ENCODE measurements at regions not wholly inside any gene's neighbourhood (a gene's known extent, or its start where the extent isn't known, plus 50 kb on each side); places are given as distances from the start of the nearest gene placed in this dataset.

DNA sequence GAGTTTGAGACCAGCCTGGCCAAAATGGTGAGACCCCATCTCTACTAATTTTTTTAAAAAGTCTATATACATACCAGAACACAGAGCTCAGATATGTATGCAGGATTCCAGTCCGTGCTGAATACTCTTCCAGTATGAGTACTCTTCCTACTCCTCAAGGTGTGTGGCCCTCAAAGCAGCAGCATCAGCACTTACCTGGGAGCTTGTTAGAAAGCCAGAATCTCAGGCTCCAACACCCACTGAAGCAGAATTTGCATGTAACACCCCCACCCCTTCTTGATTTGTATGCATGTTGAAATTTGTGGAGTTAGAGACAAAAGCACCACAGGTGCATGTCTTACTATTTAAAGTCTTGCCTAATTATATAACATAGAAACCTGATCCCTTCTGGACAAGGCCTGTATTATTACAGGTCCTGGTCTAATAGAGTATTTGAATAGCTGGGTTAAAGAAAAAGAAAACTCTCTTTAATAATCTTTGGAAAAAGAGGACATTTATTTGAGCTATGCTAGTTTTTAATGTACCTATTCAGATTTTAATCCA is 50.3 kb upstream of the NFE2L2 start:
- DNase-seq = no peak

DNA sequence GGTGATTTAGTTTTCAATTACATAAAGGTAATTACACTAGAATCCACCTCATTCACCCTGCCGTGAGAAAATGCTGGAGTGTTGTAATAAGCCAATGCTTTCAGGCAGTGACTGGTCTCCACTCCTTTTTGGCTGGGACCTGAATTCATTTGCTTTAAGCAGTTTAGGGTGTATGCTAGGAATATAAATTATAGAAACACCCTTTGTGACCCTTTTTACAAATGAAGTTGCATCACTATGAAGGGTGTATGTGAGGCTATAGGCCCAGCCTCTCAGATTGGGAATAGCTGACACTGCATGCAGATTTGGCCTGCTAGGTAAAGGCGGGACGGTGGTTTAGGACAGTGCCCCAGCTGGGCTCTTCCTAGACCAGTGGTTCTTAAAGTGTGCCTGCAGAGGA is 50.8 kb upstream of the NFE2L2 start:
- no peak for DNase-seq

DNA sequence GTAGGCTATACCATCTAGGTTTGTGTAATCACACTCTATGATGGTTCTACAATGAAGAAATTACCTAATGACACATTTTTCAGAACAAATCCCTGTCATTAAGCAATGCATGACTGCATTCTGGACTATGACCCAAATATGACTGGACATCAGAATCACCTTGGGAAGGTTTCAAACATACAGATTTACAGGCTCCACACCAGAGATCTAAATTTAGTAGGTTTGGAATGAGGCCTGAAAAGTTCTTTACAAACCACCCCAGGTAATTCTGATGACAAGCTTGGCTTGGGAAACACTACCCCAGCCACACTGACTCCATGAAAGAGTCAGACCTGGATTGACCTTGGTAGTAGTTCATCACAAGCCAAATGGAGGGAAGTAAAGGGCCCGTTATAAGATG is 52.2 kb upstream of the NFE2L2 start:
- DNase-seq = no peak

DNA sequence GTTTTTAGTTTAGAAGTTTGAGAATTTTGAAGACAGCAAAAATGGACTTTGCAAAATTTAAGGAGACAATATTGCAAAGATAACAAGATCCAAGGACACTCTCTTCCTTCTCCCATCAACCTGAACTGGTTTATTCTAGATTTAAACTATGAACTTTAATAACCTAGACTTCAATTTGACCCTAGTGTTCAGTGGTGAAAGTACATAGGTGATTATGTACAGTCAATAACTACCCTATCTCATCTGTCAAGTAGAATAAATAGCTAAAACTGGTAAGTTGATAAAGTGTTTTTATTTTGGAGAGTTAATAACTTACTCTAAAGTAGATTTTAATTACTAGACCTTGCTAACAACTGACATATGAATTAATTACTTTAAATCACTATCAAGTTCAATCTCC is 52.9 kb upstream of the NFE2L2 start:
- no peak for DNase-seq

DNA sequence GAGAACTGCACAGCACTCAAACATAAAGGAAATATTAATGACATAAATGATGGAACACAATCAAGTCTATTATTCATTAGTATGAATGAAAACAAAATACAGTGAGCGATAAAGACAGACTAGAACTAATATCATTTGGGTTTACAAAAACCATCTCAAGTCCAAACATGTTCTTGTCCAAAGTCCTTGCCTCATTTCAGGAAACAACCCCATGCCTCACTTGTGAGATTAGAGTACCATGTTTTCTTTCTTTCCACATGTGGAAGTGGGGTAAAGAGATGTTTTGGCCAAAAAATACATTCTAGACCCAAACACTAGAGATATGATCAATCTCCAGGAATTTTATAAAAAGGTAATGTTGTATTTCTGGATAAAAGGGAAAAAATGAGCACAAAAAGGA is 53.3 kb upstream of the NFE2L2 start:
- no peak for DNase-seq

DNA sequence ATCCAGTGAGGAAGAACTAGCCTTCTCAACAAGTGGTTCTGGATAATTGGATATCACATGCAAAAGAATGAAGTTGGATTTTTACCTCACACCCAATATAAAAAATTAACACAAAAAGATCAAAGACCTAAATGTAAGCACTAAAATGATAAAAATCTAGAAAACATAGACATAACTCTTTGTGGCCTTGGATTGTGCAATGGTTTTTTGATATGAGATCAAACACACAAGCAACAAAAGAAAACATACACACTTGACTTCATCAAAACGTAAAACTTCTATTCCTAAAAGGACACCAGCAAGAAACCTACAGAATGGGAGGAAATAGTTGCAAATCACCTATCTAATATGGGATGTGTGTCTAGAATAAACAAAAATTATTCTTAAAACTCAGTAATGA is 54.1 kb upstream of the NFE2L2 start:
- no peak for DNase-seq

DNA sequence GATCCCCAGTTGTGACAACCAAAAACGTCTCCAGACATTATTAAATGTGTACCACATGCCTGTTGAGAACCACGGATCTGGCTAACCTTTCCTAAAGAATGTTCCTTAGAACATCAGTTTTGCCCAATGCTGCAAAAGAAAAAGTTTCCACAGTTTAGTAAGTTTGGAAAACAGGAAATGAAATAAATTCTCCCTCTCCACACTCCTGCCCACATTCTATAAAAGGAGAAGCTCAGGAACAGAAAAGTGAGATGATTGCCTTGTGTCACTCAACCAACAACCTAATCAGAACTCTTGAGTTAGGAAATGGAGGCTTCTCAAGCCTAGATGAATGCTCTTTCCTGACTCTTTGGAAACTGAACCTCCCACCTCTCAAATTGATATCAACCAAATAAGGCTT is 56.1 kb upstream of the NFE2L2 start:
- DNase-seq = no peak

DNA sequence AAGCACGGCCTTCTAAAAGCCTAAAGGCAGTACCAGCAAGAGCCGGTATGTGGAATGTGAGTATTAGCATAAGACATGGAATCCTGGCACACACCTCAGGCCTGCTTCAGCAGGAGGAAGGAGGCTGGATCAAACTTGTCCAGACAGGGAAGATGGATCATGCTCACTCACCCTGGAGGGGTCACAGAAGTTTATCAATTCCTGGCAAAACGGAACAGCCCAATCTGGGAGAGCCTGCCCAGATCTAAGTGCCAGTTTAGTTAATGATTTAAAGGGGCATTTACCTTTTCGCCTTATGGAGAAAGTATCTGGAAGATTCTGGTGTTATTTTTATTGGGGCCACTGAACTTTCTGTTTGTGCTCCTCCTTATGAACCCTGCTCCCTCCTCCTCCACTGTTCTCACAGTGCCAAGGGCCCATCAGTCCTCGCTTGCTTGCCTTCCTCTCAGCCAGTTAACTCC is 58.3 kb upstream of the NFE2L2 start:
- DNase-seq = no peak

DNA sequence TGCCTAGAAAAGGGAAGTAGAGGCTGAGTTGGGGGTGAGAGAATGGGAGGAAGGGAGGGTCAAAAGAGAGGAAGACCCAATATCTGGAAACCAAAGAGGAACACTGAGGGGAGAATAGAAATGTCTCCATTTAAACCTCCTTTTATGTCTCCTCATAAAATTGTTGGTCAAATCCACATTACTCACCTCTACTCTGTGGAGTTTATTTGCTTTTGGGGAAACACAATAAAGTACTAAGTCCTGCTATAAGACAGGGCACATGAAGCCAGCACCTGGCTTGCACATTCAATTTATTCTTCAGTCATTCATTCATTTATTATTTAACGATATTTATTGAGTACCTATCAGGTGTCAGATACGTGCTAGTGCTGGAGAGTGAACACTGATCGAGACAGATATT is 60.3 kb upstream of the NFE2L2 start:
- DNase-seq = no peak

DNA sequence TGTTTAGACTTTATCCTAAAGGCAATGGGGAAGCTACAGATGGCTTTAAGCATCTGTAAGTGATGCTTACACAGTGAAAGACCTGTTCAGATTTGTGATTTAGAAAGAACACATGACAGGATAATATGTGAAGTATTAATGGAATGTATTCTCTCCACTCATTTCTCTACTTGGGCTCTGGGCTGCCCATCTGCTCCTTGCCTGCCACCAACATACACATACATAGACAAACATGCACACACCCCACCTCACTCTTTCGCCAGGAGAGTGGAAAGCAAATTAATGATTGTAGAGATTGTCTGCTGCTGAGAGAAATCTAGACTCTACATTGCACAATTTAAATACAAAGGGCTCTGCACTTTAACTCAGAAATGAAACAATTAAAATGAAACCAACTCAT is 61.0 kb upstream of the NFE2L2 start:
- DNase-seq = no peak

DNA sequence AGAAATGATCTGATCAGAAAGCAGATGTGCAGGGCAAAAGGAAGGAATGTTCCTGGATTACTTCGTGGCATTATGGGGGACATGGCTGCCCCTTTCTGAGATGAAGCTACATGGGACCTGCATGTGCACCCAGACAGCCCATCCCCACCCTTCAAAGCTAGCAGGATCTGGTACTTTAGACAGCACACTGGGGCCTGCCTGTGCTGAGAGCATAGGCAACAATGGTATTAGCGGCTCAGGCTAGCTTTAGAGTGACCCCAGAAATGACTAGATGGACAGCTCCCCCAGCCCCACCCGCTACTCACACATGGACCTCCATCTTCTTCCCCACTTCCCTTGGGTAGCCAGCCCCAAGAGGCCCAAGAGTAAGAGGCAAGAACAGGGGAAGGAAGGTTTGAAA is 61.5 kb upstream of the NFE2L2 start:
- DNase-seq = no peak

DNA sequence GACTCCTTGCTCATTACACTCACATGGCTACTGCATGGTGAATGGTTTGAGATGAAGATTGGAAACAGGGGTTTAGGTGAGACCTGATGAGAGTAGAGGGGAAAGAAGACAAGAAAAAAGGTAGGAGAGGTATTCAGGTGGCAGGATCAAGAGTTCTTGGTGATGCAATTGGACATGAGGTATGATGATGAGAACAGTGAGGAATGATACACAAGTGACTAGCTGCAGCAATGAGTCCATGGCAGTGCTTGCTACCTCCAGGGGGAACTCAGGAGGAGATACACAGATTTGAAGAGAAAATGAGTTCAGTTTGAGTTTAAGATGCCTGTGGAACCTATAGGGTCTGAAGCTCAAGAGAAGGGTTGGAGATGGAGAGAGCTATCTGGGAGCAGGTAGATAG is 62.1 kb upstream of the NFE2L2 start:
- DNase-seq = no peak

DNA sequence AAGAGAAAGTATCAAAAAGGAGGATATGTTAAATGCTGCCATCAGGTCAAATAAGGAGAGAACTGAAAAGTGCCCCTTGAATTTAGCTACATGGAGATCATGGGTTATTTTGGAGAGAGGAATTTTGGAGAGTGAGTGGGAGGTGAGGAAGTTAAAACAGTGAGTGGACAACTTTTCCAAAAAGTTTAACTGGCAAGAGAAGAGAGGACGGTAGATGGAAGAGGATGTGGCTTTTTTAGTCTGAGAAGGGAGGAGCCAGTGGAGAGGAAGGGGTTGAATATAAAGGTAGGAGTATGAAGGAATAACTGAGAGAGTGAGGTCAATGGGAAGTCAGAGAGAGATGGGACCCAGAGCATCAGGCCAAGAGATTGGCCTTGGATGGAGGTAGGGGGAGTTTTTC is 62.5 kb upstream of the NFE2L2 start:
- DNase-seq = no peak

DNA sequence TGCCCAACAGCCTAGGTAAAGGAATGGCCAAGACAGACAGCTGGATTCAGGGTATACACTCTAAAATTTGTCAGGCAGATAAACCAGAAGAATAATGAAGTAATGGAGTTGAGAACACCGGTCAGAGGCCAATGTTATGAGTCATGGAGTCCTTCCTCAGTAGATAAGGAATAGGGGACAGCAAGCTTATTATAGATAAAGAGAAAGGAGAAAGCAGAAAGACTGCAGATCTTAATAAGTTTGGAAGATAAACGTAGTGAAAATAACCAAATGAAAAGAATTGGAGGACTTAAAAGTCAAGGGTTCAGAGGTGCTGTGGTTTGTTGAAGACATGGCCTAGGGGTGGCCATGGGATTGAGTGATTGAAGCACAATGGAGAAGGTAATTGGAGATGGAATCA is 63.5 kb upstream of the NFE2L2 start:
- no peak for DNase-seq

DNA sequence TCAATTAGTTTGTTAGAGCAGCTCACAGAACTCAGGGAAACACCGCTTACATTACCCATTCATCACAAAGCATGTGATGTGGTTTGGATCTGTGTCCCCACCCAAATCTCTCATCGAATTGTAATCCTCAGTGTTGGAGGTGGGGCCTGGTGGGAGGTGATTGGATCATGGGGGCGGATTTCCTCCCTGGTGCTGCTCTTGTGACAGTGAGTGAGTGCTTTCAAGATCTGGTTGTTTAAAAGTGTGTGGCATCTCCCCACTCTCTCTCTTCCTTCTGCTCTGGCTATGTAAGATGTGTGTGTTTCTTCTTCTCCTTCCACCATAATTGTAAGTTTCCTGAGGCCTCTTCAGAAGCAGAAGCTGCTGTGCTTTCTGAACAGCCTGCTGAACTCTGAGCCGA is 63.5 kb upstream of the AGPS start:
- no peak for DNase-seq

DNA sequence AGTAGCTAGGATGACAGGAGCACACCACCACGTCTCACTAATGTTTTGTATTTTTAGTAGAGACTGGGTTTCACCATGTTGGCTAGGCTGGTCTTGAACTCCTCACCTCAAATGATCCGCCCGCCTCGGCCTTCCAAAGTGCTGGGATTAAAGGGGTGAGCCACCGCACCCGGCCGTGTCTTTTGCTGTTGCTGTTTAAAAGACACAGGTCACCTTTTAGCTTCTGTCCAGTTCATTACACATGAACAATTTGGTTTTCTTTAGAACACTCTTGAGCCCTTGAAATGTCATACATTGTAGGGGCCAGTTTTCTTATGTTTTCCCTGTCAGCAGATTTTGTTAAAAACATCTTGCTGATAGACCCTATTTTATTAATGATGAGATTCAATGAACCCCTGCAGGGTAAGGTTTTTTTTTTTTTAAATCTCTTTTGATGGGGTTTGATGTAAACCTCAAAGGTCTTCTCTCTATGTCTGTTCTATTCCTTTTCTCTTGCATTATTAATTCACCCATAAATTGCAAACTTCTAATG is 61.0 kb upstream of the AGPS start:
- no peak for DNase-seq

DNA sequence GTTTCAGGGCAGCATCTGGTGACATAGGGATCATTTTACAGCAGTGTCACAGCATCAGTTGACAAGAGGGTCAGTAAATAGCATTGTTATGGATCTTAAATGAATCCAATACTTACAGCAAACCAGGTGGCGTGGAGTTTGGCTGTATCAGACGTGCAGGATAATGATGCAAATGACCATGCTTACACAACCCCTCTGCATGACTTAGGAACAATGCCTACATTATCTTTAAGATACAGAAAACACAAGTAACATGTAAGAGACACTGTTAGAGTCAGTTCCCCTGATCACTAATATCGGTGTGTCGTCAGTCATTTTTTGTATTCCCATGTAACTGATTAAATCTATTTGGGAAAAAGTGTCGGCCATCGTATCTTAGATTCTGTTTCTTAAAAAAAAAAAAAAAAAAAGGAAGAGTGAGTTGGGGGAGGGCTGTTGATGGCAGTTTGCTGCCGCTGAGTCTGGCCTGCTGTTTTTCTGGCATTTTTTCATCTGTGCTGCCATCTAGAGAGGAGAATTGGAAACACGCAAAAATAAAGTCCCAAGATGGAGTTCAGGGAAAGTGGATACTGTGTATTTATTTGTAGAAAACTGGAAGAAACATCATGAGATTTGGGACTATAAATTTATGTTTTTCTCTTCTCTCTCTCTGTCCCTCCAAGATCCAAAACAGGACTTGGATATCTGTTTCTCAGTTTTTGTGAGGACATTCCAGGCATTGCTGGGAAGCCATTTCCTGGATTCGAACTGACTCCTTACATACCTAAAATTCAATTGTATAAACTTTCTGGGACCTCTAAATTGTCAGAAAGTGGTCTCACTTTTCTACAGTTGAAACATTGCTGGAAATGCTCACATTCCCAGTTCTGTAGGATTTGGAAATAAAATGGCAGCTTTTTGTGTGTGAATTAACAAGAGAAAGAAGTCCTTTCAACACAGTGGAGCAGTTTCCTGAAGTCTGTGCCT is 60.3 kb upstream of the AGPS start:
- peak; percentile 92 to 95 for DNase-seq

DNA sequence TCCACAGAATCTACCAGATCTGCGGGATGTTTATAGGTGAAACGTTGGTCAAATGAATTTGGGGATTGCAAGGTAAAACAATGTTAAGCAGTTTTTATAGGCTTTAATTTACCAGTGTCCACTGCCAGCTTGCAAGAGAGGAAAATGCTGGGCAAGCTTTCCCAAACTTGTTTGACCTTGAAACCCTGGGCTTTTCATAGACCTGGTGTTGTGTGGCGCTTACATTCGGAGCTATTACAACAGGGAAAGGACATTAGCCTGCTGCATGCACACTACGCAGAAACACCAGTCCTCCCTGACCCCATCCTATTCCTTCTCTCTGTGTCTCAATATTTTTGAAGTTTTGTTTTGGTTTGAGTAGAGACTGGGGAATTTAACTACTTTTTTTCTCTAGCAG is 59.6 kb upstream of the AGPS start:
- DNase-seq = no peak

DNA sequence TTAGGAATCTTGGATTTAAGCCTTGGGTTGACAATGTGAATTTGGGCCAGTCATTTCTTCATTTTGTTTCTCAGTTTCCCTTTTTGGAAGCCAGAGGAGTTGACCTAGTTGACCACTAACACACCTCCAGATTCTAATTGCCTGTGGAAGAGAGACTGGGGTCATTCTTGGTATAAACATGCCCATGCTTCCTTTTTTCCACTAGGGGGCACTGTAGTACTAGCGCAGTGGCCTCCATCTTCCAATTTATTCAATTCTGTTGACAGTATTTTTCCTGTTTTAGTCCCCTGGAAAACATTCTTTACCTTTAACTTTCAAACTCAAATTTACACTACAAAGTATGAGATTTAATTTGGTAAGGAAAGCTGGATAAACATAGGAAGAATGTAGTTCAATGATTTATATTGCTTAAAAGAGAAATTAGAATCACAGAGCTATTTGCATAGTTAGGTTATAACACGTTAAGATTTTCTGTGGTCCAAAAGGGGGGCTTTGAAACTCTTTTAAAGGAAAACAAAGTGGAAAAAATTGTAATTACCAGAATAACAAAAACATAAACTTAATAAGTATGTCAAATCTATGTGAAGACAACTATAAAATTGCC is 57.5 kb upstream of the AGPS start:
- DNase-seq = peak; percentile 86 to 92

DNA sequence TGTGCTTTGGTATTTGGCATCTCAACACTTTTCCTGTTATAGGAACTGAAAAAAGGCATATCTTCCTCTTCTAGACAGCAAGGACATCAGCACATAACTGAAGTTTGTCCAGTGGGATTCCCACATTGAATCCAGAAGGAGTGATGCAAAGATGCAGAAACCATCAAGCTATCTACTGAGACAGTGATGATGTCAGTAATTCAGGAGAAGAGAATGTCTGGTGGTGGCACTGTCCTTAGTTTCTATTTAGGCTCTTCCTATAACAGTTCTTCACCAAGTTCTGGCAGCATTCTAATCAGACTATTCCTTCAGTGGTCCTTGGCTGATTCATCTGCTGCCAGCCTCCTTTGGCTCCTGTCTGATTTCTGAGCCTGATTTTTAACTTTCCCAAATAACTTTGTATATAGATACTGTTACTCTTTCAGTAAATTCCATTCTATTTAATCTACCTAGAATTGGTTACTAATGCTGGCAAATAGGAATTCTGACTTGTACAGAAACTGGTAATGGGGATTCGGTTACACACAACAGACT is 56.6 kb upstream of the AGPS start:
- no peak for DNase-seq

DNA sequence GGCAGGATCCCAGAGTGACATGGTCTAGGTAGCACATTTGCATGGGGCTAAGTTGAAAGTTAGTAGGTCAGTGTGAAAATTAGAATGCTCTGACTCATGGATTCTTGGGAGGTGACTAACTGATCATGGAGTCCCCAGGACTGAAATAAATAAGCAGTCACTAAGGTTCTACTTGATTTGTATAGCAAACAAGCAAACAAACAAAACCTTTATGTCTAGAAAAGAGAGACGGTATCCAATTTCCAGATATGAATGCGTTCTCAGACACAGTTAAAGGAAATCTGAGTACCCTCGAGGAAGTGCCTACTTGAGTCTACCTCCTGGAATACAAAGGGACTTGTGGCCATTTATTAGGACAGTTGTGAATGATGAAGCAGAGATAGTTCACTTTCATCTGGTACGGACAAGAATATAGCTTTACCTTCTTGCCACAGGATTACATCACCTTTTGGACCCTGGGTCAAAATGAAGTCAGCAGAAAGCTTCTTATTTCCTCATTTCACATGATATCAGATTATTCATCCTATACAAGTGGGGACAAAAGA is 54.3 kb upstream of the AGPS start:
- no peak for DNase-seq

DNA sequence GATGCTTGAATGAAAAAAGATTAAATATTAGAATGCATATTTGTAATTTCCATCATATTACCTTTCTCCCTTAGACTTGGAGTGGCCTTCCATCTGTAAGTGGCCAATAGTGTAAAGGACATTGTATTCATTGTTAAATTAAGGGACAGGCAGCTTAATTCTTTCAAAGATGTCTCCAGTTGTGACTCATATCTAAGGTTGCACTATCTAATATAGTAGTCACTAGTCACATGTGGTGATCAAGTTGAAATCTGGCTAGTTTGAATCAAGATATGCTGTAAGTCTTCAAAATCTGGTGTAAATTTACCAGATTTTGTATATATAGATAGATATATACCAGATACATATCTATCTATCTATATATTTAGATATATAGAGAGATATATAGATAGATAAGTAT is 52.4 kb upstream of the AGPS start:
- DNase-seq = no peak

DNA sequence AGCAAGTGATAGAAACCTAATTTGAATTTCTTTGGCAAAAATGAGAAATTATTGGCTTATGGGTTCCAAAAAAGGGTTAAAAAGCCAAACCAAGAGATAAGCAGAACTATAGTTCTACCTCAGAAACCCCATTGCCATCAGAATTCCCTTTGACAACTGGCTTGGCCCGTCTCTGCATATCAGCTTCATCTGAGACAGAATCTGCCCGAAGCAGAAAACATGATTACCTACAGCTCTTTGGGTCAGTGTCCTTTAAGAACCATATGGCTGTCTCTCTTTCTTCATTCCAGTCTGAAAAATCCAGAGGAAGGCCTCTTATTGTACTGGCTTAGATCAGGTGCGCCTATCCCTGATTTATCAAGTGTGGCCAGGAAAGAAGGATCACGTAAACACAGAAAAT is 49.8 kb upstream of the AGPS start:
- DNase-seq = no peak
